Heart right ventricle (tissue), 16 donors: ENCODE measurements at regions not wholly inside any gene's neighbourhood (a gene's known extent, or its start where the extent isn't known, plus 50 kb on each side); places are given as distances from the start of the nearest gene placed in this dataset.

ENCODE experiments used
- ATAC-seq, 8 donors: fragments of 200-7000 bp; cut with Tn5 transposase; one replicate each; pipeline ENCODE4 v1.9.1; 2020; ENCODE audit warnings: mild to moderate bottlenecking in 8 of 8, moderate library complexity in 8 of 8, moderate number of reproducible peaks in 1 of 8
- DNase-seq, 2 donors: peaks; one replicate each; pipeline ENCODE4 v3.0.0-alpha.2; 2020
- H3K27ac ChIP-seq, 10 donors: fragments of 200-600 bp; sonication (generic) in 2 of 10; one replicate each; pipeline versions ENCODE4 v1.5.0 to v1.8.0; 2020 to 2022; ENCODE audit warnings: mild to moderate bottlenecking in 3 of 10
- H3K27me3 ChIP-seq, 7 donors: fragments of 200-600 bp; one replicate each; pipeline ENCODE4 v1.8.0; 2021 to 2022; ENCODE audit warnings: mild to moderate bottlenecking in 2 of 7
- H3K36me3 ChIP-seq, 9 donors: fragments of 200-600 bp; sonication (generic) in 1 of 9; one replicate each; pipeline versions ENCODE4 v1.5.0 to v1.8.0; 2020 to 2022; ENCODE audit warnings: mild to moderate bottlenecking in 2 of 9
- H3K4me1 ChIP-seq, 9 donors: fragments of 200-600 bp; sonication (generic) in 1 of 9; one replicate each; pipeline versions ENCODE4 v1.5.0 to v1.8.0; 2020 to 2022; ENCODE audit warnings: mild to moderate bottlenecking in 4 of 9
- H3K4me3 ChIP-seq, 10 donors: fragments of 200-600 bp; sonication (generic) in 2 of 10; one replicate each; pipeline versions ENCODE4 v1.5.0 to v1.8.0; 2020 to 2022; ENCODE audit warnings: mild to moderate bottlenecking in 7 of 10, moderate library complexity in 2 of 10
- H3K9me3 ChIP-seq, 11 donors: fragments of 200-600 bp in 10 of 11; sonication (generic) in 2 of 11; one replicate each; pipeline versions ENCODE4 v1.5.0 to v1.8.0; 2013 to 2022; ENCODE audit warnings: mild to moderate bottlenecking in 2 of 11, control low read depth in 1 of 11, moderate library complexity in 1 of 11
- WGBS, 2 donors: extraction: QIAGEN DNeasy Blood & Tissue Kit; methylation state at CpG; one replicate each; pipeline ENCODE4 v1.1.7; 2013; ENCODE audit warnings: inconsistent platforms in 1 of 2; 5-methylcytosine and 5-hydroxymethylcytosine counted together
- intact Hi-C, 10 donors: fragments of 100-400 bp; cut with DNase I; formaldehyde crosslinking; loops; one replicate each; pipeline versions ENCODE4 v1.11.1 to v1.14.2; 2022
- TF ChIP-seq, protein P1 (sequence below), 9 donors: fragments of 200-600 bp; sonication (generic) in 2 of 9; IDR thresholded peaks; one replicate each; pipeline versions ENCODE4 v1.5.0 to v1.8.0; 2021 to 2022; ENCODE audit warnings: antibody characterized with exemption in 9 of 9, mild to moderate bottlenecking in 5 of 9, moderate library complexity in 1 of 9
- donor health status: Arrhythmogenic right ventricular cardiomyopathy.
- donor health status: ischemic (EF 13 %, LVEDD 7.1; RV severe dilation, severe dysfunction).
- donor health status: healthy with polysubstance abuse.
- donor health status: DM: no; HTN: yes; CAD: no.
- donor health status: DM: no; HTN: no; CAD: no.
- donor health status: ischemic (EF 25% LVEDD 6.9; RV normal size, moderate dysfunction).
- donor health status: ischemic (EF 25% LVEDD 5.7; RV mildly dilated, moderate dysfunction).
- donor health status: healthy.
- donor health status: DM: yes; HTN: yes; CAD: no.
- donor health status: Ischemic cardiomyopathy.
- donor health status: ischemic (EF 35%, LVEDD 5.7; RV mildly dilated, moderate dysfunction).
- donor health status: nonischemic (EF 11% LVEDD 7.7; RV severe dilation, severe dysfunction).
- donor health status: DM: yes; HTN: yes; CAD: no.
- donor health status: PGD.
- donor health status: ischemic (EF 29% LVEDD 5.4; RV normal size, mild dysfunction).
- donor health status: nonischemic (EF 23%, LVEDD 6.1; RV moderate dilation, normal function).

- Histone ChIP-seq H3K4me1 (no peaks in the 10 kb centered on the region), H3K36me3 (no peaks in the 10 kb centered on the region), H3K9me3 (peaks cover 0 to 50% (median 19%) of the 10 kb centered on the region in 11 donors), H3K27me3 (no peaks in the 10 kb centered on the region), H3K27ac (no peak overlapping the region), H3K4me3 (no peak overlapping the region)
- no peak for DNase-seq
- TF ChIP-seq, protein P1, sequence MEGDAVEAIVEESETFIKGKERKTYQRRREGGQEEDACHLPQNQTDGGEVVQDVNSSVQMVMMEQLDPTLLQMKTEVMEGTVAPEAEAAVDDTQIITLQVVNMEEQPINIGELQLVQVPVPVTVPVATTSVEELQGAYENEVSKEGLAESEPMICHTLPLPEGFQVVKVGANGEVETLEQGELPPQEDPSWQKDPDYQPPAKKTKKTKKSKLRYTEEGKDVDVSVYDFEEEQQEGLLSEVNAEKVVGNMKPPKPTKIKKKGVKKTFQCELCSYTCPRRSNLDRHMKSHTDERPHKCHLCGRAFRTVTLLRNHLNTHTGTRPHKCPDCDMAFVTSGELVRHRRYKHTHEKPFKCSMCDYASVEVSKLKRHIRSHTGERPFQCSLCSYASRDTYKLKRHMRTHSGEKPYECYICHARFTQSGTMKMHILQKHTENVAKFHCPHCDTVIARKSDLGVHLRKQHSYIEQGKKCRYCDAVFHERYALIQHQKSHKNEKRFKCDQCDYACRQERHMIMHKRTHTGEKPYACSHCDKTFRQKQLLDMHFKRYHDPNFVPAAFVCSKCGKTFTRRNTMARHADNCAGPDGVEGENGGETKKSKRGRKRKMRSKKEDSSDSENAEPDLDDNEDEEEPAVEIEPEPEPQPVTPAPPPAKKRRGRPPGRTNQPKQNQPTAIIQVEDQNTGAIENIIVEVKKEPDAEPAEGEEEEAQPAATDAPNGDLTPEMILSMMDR (IDR thresholded peaks at IDR 0.05): no peak
- 76 to 82% methylated on average over 2 of the region's 2 CpGs for WGBS, 2 donors
- ATAC-seq: no peak
- intact Hi-C loops: no loop called here
These were observed 762.8 kb upstream of the INTU start for GRCh38 chr4:126869967-126870366.

GRCh38 chr4:126871810-126872209, 760.9 kb upstream of the INTU start:
- no peaks in the 10 kb centered on the region for H3K4me1 ChIP-seq
- TF ChIP-seq, protein P1 (IDR thresholded peaks at IDR 0.05): no peak
- intact Hi-C loops: no loop called here
- no peaks in the 10 kb centered on the region for H3K36me3 ChIP-seq
- no peak for ATAC-seq
- no peaks in the 10 kb centered on the region for H3K27me3 ChIP-seq
- H3K9me3 ChIP-seq: peaks cover 0 to 43% (median 19%) of the 10 kb centered on the region in 11 donors
- no peak for DNase-seq
- H3K27ac ChIP-seq: no peak overlapping the region
- H3K4me3 ChIP-seq: no peak overlapping the region

DNA sequence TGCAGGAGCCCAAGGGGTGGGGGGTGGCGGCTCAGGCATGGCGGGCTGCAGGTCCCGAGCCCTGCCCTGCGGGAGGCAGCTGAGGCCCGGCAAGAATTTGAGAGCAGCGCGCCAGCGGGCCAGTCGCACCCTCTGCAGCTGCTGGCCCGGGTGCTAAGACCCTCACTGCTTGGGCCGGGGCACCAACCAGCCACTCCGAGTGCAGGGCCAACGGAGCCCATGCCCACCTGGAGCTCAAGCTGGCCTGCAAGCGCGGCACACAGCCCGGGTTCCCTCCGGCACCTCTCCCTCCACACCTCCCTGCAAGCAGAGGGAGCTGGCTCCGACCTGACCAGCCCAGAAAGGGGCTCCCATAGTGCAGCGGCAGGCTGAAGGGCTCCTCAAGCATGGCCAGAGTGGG, 758.2 kb upstream of the INTU start:
- TF ChIP-seq, protein P1 (IDR thresholded peaks at IDR 0.05): no peak
- H3K27ac ChIP-seq: no peak overlapping the region
- no peak overlapping the region for H3K4me3 ChIP-seq
- no peaks in the 10 kb centered on the region for H3K4me1 ChIP-seq
- ATAC-seq (no peak), DNase-seq (peak in 1 of 2 donors; percentile 4)
- peaks cover 0 to 40% (median 19%) of the 10 kb centered on the region in 11 donors for H3K9me3 ChIP-seq
- no peaks in the 10 kb centered on the region for H3K36me3 ChIP-seq
- 91 to 93% methylated on average over 19 of the region's 19 CpGs for WGBS, 2 donors
- intact Hi-C loops: no loop called here
- no peaks in the 10 kb centered on the region for H3K27me3 ChIP-seq

- Histone ChIP-seq H3K27me3 (no peaks in the 10 kb centered on the region), H3K4me3 (no peak overlapping the region), H3K4me1 (no peaks in the 10 kb centered on the region), H3K36me3 (no peaks in the 10 kb centered on the region), H3K9me3 (peaks cover 0 to 8% (median 0%) of the 10 kb centered on the region in 11 donors), H3K27ac (no peak overlapping the region)
- TF ChIP-seq, protein P1 (IDR thresholded peaks at IDR 0.05): no peak
- ATAC-seq (no peak), DNase-seq (no peak)
- intact Hi-C loops: no loop called here
These were observed 743.8 kb upstream of the INTU start for GRCh38 chr4:126888968-126889367.

DNA sequence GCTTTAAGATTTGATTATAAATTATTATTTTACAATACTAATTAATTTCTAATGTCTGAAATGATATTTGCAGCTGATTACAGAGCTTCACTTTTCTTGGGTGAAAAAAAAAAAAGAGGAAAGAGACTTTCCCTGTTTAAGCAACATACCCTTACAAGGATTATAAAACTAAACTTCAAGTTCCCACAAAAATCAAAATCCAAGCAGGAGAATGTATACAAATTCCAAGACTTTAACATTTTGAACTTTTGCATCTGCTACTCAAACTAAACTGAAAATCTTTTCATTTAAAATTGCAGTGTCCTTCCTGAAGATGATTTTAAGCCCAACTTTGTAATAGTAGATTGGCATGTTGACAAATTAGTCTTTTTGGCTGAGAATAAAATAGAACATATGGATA, 742.4 kb upstream of the INTU start:
- Histone ChIP-seq H3K27me3 (no peaks in the 10 kb centered on the region), H3K27ac (no peak overlapping the region), H3K4me3 (no peak overlapping the region), H3K4me1 (no peaks in the 10 kb centered on the region), H3K9me3 (peaks cover 0 to 13% (median 0%) of the 10 kb centered on the region in 11 donors), H3K36me3 (no peaks in the 10 kb centered on the region)
- DNase-seq (no peak), ATAC-seq (no peak)
- TF ChIP-seq, protein P1 (IDR thresholded peaks at IDR 0.05): no peak
- intact Hi-C loops: loop anchor here in 1 of 10 donors (10.0 kb wide), 1 partner anchor 236 kb away; no protein-coding TSS in a partner anchor
